ENCODE measurements at regions not wholly inside any gene's neighbourhood (a gene's known extent, or its start where the extent isn't known, plus 50 kb on each side); places are given as distances from the start of the nearest gene placed in this dataset.

- TF ChIP-seq CTCF (IDR thresholded peaks at IDR 0.05; ENCODE audit: control insufficient read depth, extremely low read depth, insufficient read depth): no peak
These were observed 117.2 kb downstream of the IPO8 start for GRCh38 chr12:30578426-30578825.

GRCh38 chr12:30573145-30573544, 122.5 kb downstream of the IPO8 start:
- DNase-seq (ENCODE audit: low read depth): no peak
- H3K4me3 ChIP-seq (ENCODE audit: low read depth, low read length): no peak overlapping the region
- no peak for TF ChIP-seq CTCF (IDR thresholded peaks at IDR 0.05; ENCODE audit: control insufficient read depth, extremely low read depth, insufficient read depth)

More at GRCh38 chr12:30578426-30578825, 117.2 kb downstream of the IPO8 start:
- DNase-seq (ENCODE audit: low read depth): no peak
- H3K4me3 ChIP-seq (ENCODE audit: low read depth, low read length): no peak overlapping the region

GRCh38 chr12:30570211-30570890, 125.3 kb downstream of the IPO8 start:
- no peak for TF ChIP-seq CTCF (IDR thresholded peaks at IDR 0.05; ENCODE audit: control insufficient read depth, extremely low read depth, insufficient read depth)
- H3K4me3 ChIP-seq (ENCODE audit: low read depth, low read length): no peak overlapping the region
- DNase-seq (ENCODE audit: low read depth): no peak

- H3K4me3 ChIP-seq (ENCODE audit: low read depth, low read length): no peak overlapping the region
- no peak for DNase-seq (ENCODE audit: low read depth)
- no peak for TF ChIP-seq CTCF (IDR thresholded peaks at IDR 0.05; ENCODE audit: control insufficient read depth, extremely low read depth, insufficient read depth)
These were observed 126.2 kb downstream of the IPO8 start for GRCh38 chr12:30569426-30569825.

GRCh38 chr12:30568453-30568852, 127.2 kb downstream of the IPO8 start:
- DNase-seq (ENCODE audit: low read depth): no peak
- H3K4me3 ChIP-seq (ENCODE audit: low read depth, low read length): no peak overlapping the region
- TF ChIP-seq CTCF (IDR thresholded peaks at IDR 0.05; ENCODE audit: control insufficient read depth, extremely low read depth, insufficient read depth): no peak

- no peak for DNase-seq (ENCODE audit: low read depth)
- TF ChIP-seq CTCF (IDR thresholded peaks at IDR 0.05; ENCODE audit: control insufficient read depth, extremely low read depth, insufficient read depth): no peak
- no peak overlapping the region for H3K4me3 ChIP-seq (ENCODE audit: low read depth, low read length)
These were observed 128.6 kb downstream of the IPO8 start for GRCh38 chr12:30567082-30567481.

- H3K4me3 ChIP-seq (ENCODE audit: low read depth, low read length): no peak overlapping the region
- no peak for DNase-seq (ENCODE audit: low read depth)
- TF ChIP-seq CTCF (IDR thresholded peaks at IDR 0.05; ENCODE audit: control insufficient read depth, extremely low read depth, insufficient read depth): no peak
These were observed 131.3 kb downstream of the IPO8 start for GRCh38 chr12:30564394-30564793.

Measured in LNCaP clone FGC (cell line).